K562 (cell line): ENCODE measurements at regions not wholly inside any gene's neighbourhood (a gene's known extent, or its start where the extent isn't known, plus 50 kb on each side); places are given as distances from the start of the nearest gene placed in this dataset.

Experiments used
- ATAC-seq: fragments of 200-7000 bp; cut with Tn5 transposase; 3 replicates; pipeline ENCODE4 v1.9.1; 2020; ENCODE audit warnings: moderate library complexity
- BruUV-seq: library from RNA; stranded (reverse); fragments of 400-500 nt; replicated peaks from 2 replicates; lab custom pipeline; 2021; lab: Mats Ljungman, UMichigan
- CTCF ChIA-PET: fragments of 300-600 bp; formaldehyde crosslinking; extraction: SDS; loops from one replicate; lab custom pipeline; 2021; ENCODE audit warnings: low intra/inter-chr PET ratio; lab: Yijun Ruan, JAX
- POLR2A ChIA-PET: fragments of 300-600, 350-650 bp; sonication (Branson Sonifier 250); formaldehyde crosslinking; extraction: SDS; loops from one replicate; lab custom pipeline; 2021; ENCODE audit warnings: antibody characterized with exemption, inconsistent platforms; lab: Yijun Ruan, JAX
- DNase-seq, 4 experiments: peaks; one replicate each; pipeline versions ENCODE4 v3.0.0 to v3.0.0-alpha.2; 2011 to 2018; ENCODE audit warnings: low spot score in 3 of 4, mixed read lengths in 3 of 4; ENCODE audit errors: extremely low read depth in 1 of 4
- FAIRE-seq: peaks from 2 replicates; lab custom pipeline; 2011; peaks lifted over from hg19 to GRCh38; lab: Jason Lieb, UNC
- H2AFZ ChIP-seq: 2 replicates; pipeline ENCODE4 v1.6.0; 2011; ENCODE audit warnings: low read depth, low read length, control low read depth, inconsistent platforms
- H3K27ac ChIP-seq: fragments of 200-600 bp; 3 replicates; pipeline ENCODE4 v1.8.0; 2011; ENCODE audit warnings: low read depth, mild to moderate bottlenecking, control low read depth, inconsistent platforms, low read length, moderate library complexity, mixed read lengths; ENCODE audit errors: extremely low read depth
- H3K27me3 ChIP-seq, 2 experiments: fragments of 300-600 bp in 1 of 2; 2 replicates in 1 of 2; 3 replicates in 1 of 2; pipeline versions ENCODE4 v1.6.0 to v1.8.0; 2011; ENCODE audit warnings: inconsistent platforms in 2 of 2, low read length in 2 of 2, mild to moderate bottlenecking in 1 of 2, mixed read lengths in 1 of 2, moderate library complexity in 1 of 2; ENCODE audit not compliant: control insufficient read depth in 2 of 2, insufficient read depth in 2 of 2
- H3K36me3 ChIP-seq: fragments of 300-600 bp; 3 replicates; pipeline ENCODE4 v1.8.0; 2011; ENCODE audit warnings: mild to moderate bottlenecking, low read length, inconsistent platforms; ENCODE audit not compliant: control insufficient read depth, insufficient read depth
- H3K4me1 ChIP-seq, 2 experiments: fragments of 200-600 bp in 1 of 2; replicated peaks in 1 of 2; 2 replicates in 1 of 2; 3 replicates in 1 of 2; pipeline versions ENCODE4 v1.5.1 to v1.8.0; 2011; ENCODE audit warnings: inconsistent platforms in 2 of 2, low read length in 2 of 2, mild to moderate bottlenecking in 1 of 2, mixed read lengths in 1 of 2, moderate library complexity in 1 of 2; ENCODE audit not compliant: control insufficient read depth in 2 of 2, insufficient read depth in 2 of 2
- H3K4me2 ChIP-seq: 2 replicates; pipeline ENCODE4 v1.6.1; 2011; ENCODE audit warnings: low read length, control low read depth, inconsistent platforms, mixed read lengths; ENCODE audit not compliant: insufficient read depth
- H3K4me3 ChIP-seq: fragments of 200-600 bp; sonication (generic), shearing (Covaris generic); 2 replicates; pipeline ENCODE4 v1.5.1; 2016; ENCODE audit warnings: control low read depth, inconsistent platforms
- H3K79me2 ChIP-seq: fragments of 200-600 bp; 3 replicates; pipeline ENCODE4 v1.8.0; 2011; ENCODE audit warnings: low read length, inconsistent platforms; ENCODE audit not compliant: control insufficient read depth, insufficient read depth
- H3K9ac ChIP-seq, 2 experiments: 2 replicates each; pipeline versions ENCODE4 v1.6.0 to v1.6.1; 2011; ENCODE audit warnings: low read depth in 2 of 2, low read length in 2 of 2, control low read depth in 1 of 2, inconsistent platforms in 1 of 2, mild to moderate bottlenecking in 1 of 2, mixed read lengths in 1 of 2; ENCODE audit not compliant: insufficient read depth in 1 of 2
- H3K9me1 ChIP-seq: one replicate; pipeline ENCODE4 v1.6.0; 2011; ENCODE audit warnings: inconsistent platforms, mild to moderate bottlenecking, low read length, moderate library complexity; ENCODE audit not compliant: control insufficient read depth, insufficient read depth
- H3K9me3 ChIP-seq: replicated peaks from 2 replicates; pipeline ENCODE4 v1.5.1; 2011; ENCODE audit warnings: low read depth, low read length, inconsistent platforms; ENCODE audit not compliant: control insufficient read depth, insufficient read depth
- H4K20me1 ChIP-seq: replicated peaks from 2 replicates; pipeline ENCODE4 v1.6.1; 2011; ENCODE audit warnings: low read length, inconsistent platforms, mixed read lengths; ENCODE audit not compliant: control insufficient read depth, insufficient read depth
- CEBPB ChIP-seq: fragments of 450-650 bp; IDR thresholded peaks from 2 replicates; pipeline ENCODE4 v1.6.1; 2016; ENCODE audit warnings: missing genetic modification characterization, missing compliant biosample characterization
- CEBPG ChIP-seq, 3 experiments: fragments of 200-800 bp in 1 of 3; sonication (Bioruptor generic) in 1 of 3; sonication (generic) in 1 of 3; formaldehyde crosslinking in 1 of 3; IDR thresholded peaks in 2 of 3; conservative IDR thresholded peaks in 1 of 3; 2 replicates each; pipeline versions ENCODE4 v1.6.1 to v1.8.0; 2016 to 2022; ENCODE audit warnings: missing compliant biosample characterization in 2 of 3, missing genetic modification characterization in 2 of 3, mild to moderate bottlenecking in 1 of 3, missing genetic modification reagents in 1 of 3
- CREB3 ChIP-seq: fragments of 450-650 bp; conservative IDR thresholded peaks from 2 replicates; pipeline ENCODE4 v1.6.1; 2016; ENCODE audit warnings: missing genetic modification characterization, low read depth, mild to moderate bottlenecking, missing compliant biosample characterization, moderate library complexity
- CREM ChIP-seq: IDR thresholded peaks from 2 replicates; pipeline ENCODE4 v1.6.1; 2014; ENCODE audit warnings: antibody characterized with exemption, low read depth
- FOXK1 ChIP-seq: sonication (generic); formaldehyde crosslinking; IDR thresholded peaks from 2 replicates; pipeline ENCODE4 v1.8.0; 2022; ENCODE audit warnings: missing genetic modification reagents, mild to moderate bottlenecking, borderline replicate concordance
- POLR2AphosphoS5 ChIP-seq: IDR thresholded peaks from 2 replicates; pipeline ENCODE4 v1.6.1; 2011; ENCODE audit warnings: mild to moderate bottlenecking, low read depth, low read length, moderate library complexity; ENCODE audit not compliant: control insufficient read depth, insufficient read depth
- TRIM24 ChIP-seq, 2 experiments: fragments of 450-650 bp; IDR thresholded peaks; 2 replicates each; pipeline ENCODE4 v1.6.1; 2016
- ZNF124 ChIP-seq: sonication (generic); formaldehyde crosslinking; IDR thresholded peaks from 2 replicates; pipeline ENCODE4 v1.8.1; 2022; ENCODE audit warnings: missing genetic modification reagents
- ZNF274 ChIP-seq: IDR thresholded peaks from 2 replicates; pipeline ENCODE4 v1.6.1; 2011; ENCODE audit warnings: low read depth, mild to moderate bottlenecking, low read length, moderate library complexity, borderline replicate concordance
- ZNF354B ChIP-seq: fragments of 250-450 bp; sonication (Bioruptor Pico); IDR thresholded peaks from 2 replicates; pipeline ENCODE4 v1.4.0; 2020
- WGBS: fragments of 100-300 bp; shearing (Covaris generic); methylation state at CpG from one replicate; pipeline ENCODE4 v1.1.6; 2016; ENCODE audit warnings: low coverage, mixed read lengths; ENCODE audit not compliant: insufficient coverage; ENCODE audit errors: missing lambda C conversion rate; 5-methylcytosine and 5-hydroxymethylcytosine counted together
- in situ Hi-C: fragments of 300-500 bp; cut with MboI; formaldehyde crosslinking; loops from 4 replicates; pipeline ENCODE4 v1.15.0; 2018; ENCODE audit warnings: inconsistent platforms, mixed read lengths
- intact Hi-C: fragments of 100-400 bp; cut with micrococcal nuclease; formaldehyde crosslinking; loops from 2 replicates; pipeline ENCODE4 v1.14.2; 2022
- TF ChIP-seq, protein P1 (sequence below): fragments of 450-650 bp; formaldehyde crosslinking; IDR thresholded peaks from 2 replicates; pipeline ENCODE4 v1.4.0; 2022; ENCODE audit warnings: missing genetic modification characterization
- TF ChIP-seq, protein P2 (sequence below): fragments of 250-450 bp; sonication (Bioruptor Pico); IDR thresholded peaks from 2 replicates; pipeline ENCODE4 v1.8.0; 2022; ENCODE audit warnings: inconsistent platforms

DNA sequence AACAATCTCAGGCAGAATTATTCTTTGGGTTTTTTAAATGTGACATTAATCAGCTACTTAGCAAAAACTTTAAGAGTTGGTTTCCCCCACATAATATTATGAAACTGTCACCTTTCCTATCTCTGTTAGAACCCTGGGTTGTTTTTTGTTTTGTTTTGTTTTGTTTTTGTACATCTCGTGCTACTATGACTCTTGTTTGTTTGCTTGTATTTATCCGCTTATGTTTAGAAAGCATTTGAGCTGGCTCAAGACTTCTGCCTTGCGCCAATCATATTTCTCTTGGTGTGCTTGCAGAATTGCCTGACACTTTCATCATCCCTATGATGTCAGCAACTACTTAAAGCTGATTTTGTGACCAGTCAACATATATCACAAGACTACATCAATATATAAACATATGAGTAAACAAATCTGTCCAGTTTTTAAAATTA lies 116.9 kb downstream of the DCLK3 start (continued):
- no peak for TF ChIP-seq CREM
- TF ChIP-seq, protein P1, sequence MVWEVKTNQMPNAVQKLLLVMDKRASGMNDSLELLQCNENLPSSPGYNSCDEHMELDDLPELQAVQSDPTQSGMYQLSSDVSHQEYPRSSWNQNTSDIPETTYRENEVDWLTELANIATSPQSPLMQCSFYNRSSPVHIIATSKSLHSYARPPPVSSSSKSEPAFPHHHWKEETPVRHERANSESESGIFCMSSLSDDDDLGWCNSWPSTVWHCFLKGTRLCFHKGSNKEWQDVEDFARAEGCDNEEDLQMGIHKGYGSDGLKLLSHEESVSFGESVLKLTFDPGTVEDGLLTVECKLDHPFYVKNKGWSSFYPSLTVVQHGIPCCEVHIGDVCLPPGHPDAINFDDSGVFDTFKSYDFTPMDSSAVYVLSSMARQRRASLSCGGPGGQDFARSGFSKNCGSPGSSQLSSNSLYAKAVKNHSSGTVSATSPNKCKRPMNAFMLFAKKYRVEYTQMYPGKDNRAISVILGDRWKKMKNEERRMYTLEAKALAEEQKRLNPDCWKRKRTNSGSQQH = peak; percentile 77; the same call in 1 of the 2 replicates

DNA sequence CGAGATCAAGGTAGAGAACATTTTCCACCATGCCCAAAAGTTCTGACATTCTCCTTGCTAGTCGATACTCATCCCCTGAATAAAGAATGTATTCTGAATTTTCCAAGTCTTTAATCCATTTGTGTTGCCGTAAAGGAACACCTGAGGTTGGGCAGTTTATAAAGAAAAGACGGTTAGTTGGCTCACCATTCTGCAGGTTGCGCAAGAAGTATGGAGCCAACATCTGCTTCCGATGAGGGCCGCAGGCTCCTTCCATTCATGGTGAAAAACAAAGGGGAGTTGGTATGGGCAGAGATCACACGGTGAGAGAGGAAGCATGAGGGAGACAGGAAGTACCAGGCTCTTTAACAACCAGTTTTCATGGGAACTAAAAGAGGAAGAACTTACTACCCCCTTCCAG lies 121.2 kb downstream of the DCLK3 start:
- ATAC-seq = no peak
- CTCF ChIA-PET = no interaction called here
- Histone ChIP-seq H3K4me3 (no peak overlapping the region), H3K9me3 (no peaks in the 10 kb centered on the region), H4K20me1 (no peaks in the 10 kb centered on the region), H3K4me2 (no peak overlapping the region), H3K27me3 (no peaks in the 10 kb centered on the region), H3K9me1 (no peaks in the 10 kb centered on the region), H2AFZ (no peak overlapping the region), H3K36me3 (no peaks in the 10 kb centered on the region), H3K79me2 (no peaks in the 10 kb centered on the region), H3K27ac (no peak overlapping the region), H3K4me1 (no peaks in the 10 kb centered on the region; a peak in 1 of 5 replicates), H3K9ac (no peak overlapping the region)
- intact Hi-C loops (no loop called here), in situ Hi-C loops (no loop called here)
- 3% methylated on average over 8 of the region's 8 CpGs for WGBS
- POLR2A ChIA-PET = no interaction called here
- DNase-seq = no peak
- FAIRE-seq = no peak
- TF ChIP-seq FOXK1 (CRISPR knock-in tag) (no peak), POLR2AphosphoS5 (no peak), CEBPG (CRISPR knock-in tag; IDR thresholded peaks at IDR 0.05) (no peak), CEBPG (tag; conservative IDR thresholded peaks at IDR 0.05 in 1 of 2, IDR thresholded peaks at IDR 0.05 in 1 of 2) (peak in 1 of 2 experiments; percentile 77; a peak in 3 of 4 replicates), ZNF274 (no peak), CREB3 (tag) (no peak), CEBPB (peak; percentile 67; the same call in 1 of the 2 replicates), ZNF354B (CRISPR knock-in tag) (no peak), TRIM24 (IDR thresholded peaks at IDR 0.05) (peak in 1 of 2 experiments; percentile 9; a peak in 1 of 4 replicates), ZNF124 (CRISPR knock-in tag) (no peak)
- TF ChIP-seq, protein P2, sequence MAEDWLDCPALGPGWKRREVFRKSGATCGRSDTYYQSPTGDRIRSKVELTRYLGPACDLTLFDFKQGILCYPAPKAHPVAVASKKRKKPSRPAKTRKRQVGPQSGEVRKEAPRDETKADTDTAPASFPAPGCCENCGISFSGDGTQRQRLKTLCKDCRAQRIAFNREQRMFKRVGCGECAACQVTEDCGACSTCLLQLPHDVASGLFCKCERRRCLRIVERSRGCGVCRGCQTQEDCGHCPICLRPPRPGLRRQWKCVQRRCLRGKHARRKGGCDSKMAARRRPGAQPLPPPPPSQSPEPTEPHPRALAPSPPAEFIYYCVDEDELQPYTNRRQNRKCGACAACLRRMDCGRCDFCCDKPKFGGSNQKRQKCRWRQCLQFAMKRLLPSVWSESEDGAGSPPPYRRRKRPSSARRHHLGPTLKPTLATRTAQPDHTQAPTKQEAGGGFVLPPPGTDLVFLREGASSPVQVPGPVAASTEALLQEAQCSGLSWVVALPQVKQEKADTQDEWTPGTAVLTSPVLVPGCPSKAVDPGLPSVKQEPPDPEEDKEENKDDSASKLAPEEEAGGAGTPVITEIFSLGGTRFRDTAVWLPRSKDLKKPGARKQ = no peak
- BruUV-seq = no TSS peak
